BJ (cell line): ENCODE measurements at regions not wholly inside any gene's neighbourhood (a gene's known extent, or its start where the extent isn't known, plus 50 kb on each side); places are given as distances from the start of the nearest gene placed in this dataset.

Source experiments
- CTCF ChIA-PET: fragments of 350-600 bp; formaldehyde crosslinking; extraction: SDS; loops from one replicate; lab custom pipeline; 2021; ENCODE audit warnings: antibody characterized with exemption, inconsistent platforms; lab: Yijun Ruan, JAX
- POLR2A ChIA-PET: fragments of 300-600 bp; sonication (Branson Sonifier 250); formaldehyde crosslinking; extraction: SDS; loops from one replicate; lab custom pipeline; 2021; ENCODE audit warnings: antibody characterized with exemption; lab: Charles Lee
- DNase-seq: peaks from one replicate; pipeline ENCODE4 v3.0.0-alpha.2; 2011; ENCODE audit warnings: low read depth
- H3K27me3 ChIP-seq: 2 replicates; pipeline ENCODE4 v1.6.0; 2011; ENCODE audit warnings: low read length; ENCODE audit not compliant: control insufficient read depth, insufficient read depth
- H3K36me3 ChIP-seq: 2 replicates; pipeline ENCODE4 v1.5.1; 2011; ENCODE audit warnings: low read length; ENCODE audit not compliant: control insufficient read depth, insufficient read depth
- H3K4me3 ChIP-seq: 2 replicates; pipeline ENCODE4 v1.5.1; 2011; ENCODE audit warnings: low read depth, mild to moderate bottlenecking, control low read depth, low read length
- TF ChIP-seq, protein P1 (sequence below): IDR thresholded peaks from 2 replicates; pipeline ENCODE4 v1.5.1; 2011; ENCODE audit warnings: low read depth, mild to moderate bottlenecking, control low read depth, inconsistent platforms, low read length, moderate library complexity; ENCODE audit not compliant: insufficient read depth

DNA sequence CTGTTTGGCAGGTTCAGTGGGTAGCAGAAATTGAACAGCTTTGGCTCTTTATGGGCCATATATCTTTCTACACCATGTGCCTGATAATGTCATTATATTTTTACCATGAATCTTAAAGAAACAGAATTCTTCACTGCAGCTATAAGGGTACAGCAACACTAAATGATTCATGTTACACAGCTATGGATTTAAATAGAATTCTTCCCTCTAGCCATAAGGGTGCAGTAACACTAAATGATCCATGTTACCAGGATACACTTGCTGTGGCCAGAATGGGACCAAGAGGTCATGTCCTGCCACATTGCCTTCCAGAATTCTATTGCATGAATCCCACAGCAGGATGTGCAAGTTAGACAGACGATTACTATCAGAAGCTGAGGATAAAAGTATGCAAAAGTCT, 603.9 kb downstream of the FSCB start:
- H3K27me3 ChIP-seq: no peaks in the 10 kb centered on the region
- TF ChIP-seq, protein P1, sequence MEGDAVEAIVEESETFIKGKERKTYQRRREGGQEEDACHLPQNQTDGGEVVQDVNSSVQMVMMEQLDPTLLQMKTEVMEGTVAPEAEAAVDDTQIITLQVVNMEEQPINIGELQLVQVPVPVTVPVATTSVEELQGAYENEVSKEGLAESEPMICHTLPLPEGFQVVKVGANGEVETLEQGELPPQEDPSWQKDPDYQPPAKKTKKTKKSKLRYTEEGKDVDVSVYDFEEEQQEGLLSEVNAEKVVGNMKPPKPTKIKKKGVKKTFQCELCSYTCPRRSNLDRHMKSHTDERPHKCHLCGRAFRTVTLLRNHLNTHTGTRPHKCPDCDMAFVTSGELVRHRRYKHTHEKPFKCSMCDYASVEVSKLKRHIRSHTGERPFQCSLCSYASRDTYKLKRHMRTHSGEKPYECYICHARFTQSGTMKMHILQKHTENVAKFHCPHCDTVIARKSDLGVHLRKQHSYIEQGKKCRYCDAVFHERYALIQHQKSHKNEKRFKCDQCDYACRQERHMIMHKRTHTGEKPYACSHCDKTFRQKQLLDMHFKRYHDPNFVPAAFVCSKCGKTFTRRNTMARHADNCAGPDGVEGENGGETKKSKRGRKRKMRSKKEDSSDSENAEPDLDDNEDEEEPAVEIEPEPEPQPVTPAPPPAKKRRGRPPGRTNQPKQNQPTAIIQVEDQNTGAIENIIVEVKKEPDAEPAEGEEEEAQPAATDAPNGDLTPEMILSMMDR: no peak
- no peak for DNase-seq
- no peaks in the 10 kb centered on the region for H3K36me3 ChIP-seq
- H3K4me3 ChIP-seq: no peak overlapping the region
- POLR2A ChIA-PET: no interaction called here
- CTCF ChIA-PET: no interaction called here

DNA sequence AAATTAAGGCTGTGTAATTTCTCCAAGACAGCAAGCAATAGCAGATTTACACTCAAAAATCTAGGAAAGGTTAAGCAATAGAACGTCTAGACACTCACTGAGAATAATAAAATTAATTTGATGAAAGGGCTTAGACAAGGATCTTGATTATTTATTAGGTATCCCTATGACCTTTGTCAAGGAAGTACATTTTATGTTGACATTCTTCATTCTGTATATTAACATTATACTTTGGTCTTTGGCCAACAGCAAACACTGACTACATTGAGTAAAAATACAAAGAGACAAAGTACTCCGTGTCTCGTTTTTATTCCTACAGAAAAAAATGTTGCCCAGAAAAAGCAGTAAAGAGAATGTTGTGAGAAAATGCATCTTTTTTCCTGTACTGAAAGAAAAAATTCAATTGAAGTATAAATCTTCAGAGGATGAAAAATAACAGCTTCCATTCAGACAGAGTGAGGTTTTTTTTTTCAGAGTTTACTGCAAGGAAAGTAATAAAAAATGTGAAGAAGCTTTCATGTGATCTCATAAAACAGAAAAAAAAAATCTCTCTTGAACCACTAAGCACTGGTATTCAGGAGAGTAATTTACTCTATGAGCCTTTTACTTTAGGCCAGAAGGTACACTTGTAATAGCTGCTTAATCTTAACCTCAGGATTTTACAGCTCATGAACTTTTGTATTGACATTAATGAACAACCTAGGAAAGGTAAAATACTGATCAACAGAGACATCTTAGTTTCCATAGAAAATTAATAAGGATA, 605.0 kb downstream of the FSCB start:
- no peak overlapping the region for H3K4me3 ChIP-seq
- no peak for DNase-seq
- ChIA-PET POLR2A (no interaction called here), CTCF (no interaction called here)
- no peaks in the 10 kb centered on the region for H3K36me3 ChIP-seq
- H3K27me3 ChIP-seq: no peaks in the 10 kb centered on the region
- TF ChIP-seq, protein P1: no peak

DNA sequence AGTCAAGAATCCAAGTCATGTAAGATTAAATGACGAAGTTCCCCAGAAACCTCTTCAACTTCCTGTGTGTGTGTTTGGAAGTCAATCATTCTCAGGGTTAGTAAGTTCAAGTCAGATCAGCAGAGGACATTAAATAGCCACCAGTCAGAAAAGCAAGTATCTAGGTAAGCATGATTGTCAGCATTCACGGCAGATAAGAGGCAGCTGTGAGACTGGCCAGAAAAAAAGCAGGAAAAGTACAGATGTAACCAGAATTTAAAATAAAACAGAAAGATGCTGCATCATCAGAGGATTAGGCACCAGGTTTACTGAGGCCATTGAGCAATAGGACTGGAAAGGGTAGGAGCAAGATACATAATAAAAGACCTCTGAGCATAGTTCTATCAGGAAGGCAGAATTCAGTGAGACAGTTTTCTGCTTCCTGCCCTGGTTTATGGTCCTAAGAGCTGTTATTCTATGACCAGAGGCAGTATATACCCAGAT, 606.9 kb downstream of the FSCB start:
- TF ChIP-seq, protein P1: no peak
- no peak for DNase-seq
- H3K4me3 ChIP-seq: no peak overlapping the region
- no peaks in the 10 kb centered on the region for H3K27me3 ChIP-seq
- CTCF ChIA-PET: no interaction called here
- no peaks in the 10 kb centered on the region for H3K36me3 ChIP-seq
- POLR2A ChIA-PET: no interaction called here

DNA sequence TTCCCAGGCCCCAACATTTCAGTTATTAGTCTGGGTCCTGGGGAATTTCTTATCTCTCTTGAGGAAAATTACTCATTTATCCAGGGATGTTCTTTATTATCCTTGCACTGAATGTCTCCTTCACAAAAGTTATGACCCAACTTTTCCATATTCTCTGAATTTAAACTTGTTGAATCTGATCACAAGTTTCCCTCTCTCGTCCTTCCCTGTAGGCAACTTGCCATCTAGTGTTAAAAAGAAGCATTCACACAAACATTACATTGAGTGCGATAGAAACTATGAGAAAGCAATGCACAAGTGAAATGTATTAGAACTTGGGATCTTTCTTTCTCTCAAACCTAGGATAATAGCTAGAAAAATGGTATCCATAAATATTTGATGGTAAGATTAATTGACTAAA, 608.4 kb downstream of the FSCB start:
- CTCF ChIA-PET: no interaction called here

DNA sequence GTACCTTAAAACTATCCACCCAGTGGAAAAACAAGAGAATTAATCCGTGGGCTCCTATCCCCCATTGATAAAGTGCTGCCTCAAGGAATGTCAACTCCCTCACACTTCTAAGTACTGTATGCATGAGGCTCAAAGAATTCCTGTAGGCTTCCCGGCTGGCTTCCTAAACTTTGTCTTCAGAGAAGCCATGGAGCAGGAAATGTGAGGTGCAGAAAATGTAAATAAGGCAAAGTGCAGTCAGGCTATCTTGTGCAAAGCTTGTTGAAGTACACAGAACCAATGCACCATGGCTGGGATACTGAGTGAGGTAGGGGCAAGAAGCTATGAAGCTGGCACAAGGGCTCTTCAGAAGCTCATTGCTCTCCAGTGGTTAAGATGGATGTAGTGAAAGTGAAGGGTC, 611.0 kb downstream of the FSCB start:
- Histone ChIP-seq H3K36me3 (no peaks in the 10 kb centered on the region), H3K27me3 (no peaks in the 10 kb centered on the region), H3K4me3 (no peak overlapping the region)
- TF ChIP-seq, protein P1: no peak
- CTCF ChIA-PET: no interaction called here
- POLR2A ChIA-PET: no interaction called here
- DNase-seq: no peak

More for the DNA sequence above, 608.4 kb downstream of the FSCB start:
- POLR2A ChIA-PET: no interaction called here
- TF ChIP-seq, protein P1: no peak
- DNase-seq: no peak
- H3K27me3 ChIP-seq: no peaks in the 10 kb centered on the region
- H3K36me3 ChIP-seq: no peaks in the 10 kb centered on the region
- no peak overlapping the region for H3K4me3 ChIP-seq
